ENCODE measurements at regions not wholly inside any gene's neighbourhood (a gene's known extent, or its start where the extent isn't known, plus 50 kb on each side); places are given as distances from the start of the nearest gene placed in this dataset.

DNA sequence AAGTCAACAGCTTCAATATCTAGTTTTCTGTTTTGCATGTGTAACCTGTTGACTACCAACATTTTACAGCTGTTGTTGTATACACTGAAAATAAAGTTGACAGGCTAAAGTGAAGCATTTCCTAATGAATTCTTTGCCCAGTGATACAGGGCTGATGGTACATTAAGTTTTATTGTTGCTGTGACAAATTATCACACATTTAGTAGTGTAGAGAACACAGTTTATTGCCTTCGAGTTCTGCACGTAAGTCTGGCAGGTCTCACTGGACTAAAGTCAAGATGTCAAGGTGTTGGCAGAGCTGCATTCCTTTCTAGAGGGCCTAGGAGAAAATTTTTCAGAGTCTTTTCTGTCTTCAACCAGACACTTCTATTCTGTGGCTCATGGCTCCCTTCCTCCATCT is 184.2 kb downstream of the SLITRK6 start:
- Histone ChIP-seq H3K27me3 (replicated peaks) (no peaks in the 10 kb centered on the region), H3K4me1 (replicated peaks) (0 out of 2 replicates have a peak, but pooled peaks cover under 1% of the 10 kb centered on the region)

DNA sequence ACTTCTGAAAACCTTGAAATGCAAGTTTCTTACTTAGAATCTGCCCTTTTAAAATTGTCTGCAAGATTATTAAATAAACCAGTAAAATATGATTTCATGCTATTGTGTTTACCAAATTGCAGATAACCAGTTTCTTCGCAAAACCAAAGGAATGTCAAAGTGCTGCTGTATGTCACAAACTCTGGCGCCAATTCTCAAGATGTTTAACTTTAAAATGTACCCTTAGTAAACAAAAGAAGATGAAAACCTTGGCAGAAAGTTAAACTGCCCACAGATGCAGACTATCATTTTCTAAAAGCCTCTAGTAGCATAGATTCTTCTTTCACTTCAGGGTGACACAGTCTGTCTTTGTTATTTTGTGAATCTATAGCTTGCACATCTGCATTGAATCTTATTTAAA is 189.2 kb downstream of the SLITRK6 start:
- H3K4me1 ChIP-seq (replicated peaks), result 0 out of 2 replicates have a peak, but pooled peaks cover 3% of the 10 kb centered on the region
- no peak overlapping the region for H3K27ac ChIP-seq
- no peaks in the 10 kb centered on the region for H3K36me3 ChIP-seq
- H3K4me3 ChIP-seq, result no peak overlapping the region
- DNase-seq (ENCODE audit: low read depth in 1 of 2, low spot score in 2 of 2), result no peak
- no peaks in the 10 kb centered on the region for H3K27me3 ChIP-seq (replicated peaks)
- no peaks in the 10 kb centered on the region for H3K9me3 ChIP-seq (replicated peaks)

More for the DNA sequence above, 184.2 kb downstream of the SLITRK6 start:
- H3K9me3 ChIP-seq (replicated peaks), result no peaks in the 10 kb centered on the region
- DNase-seq (ENCODE audit: low read depth in 1 of 2, low spot score in 2 of 2), result no peak
- no peak overlapping the region for H3K27ac ChIP-seq
- no peaks in the 10 kb centered on the region for H3K36me3 ChIP-seq
- H3K4me3 ChIP-seq, result no peak overlapping the region

DNA sequence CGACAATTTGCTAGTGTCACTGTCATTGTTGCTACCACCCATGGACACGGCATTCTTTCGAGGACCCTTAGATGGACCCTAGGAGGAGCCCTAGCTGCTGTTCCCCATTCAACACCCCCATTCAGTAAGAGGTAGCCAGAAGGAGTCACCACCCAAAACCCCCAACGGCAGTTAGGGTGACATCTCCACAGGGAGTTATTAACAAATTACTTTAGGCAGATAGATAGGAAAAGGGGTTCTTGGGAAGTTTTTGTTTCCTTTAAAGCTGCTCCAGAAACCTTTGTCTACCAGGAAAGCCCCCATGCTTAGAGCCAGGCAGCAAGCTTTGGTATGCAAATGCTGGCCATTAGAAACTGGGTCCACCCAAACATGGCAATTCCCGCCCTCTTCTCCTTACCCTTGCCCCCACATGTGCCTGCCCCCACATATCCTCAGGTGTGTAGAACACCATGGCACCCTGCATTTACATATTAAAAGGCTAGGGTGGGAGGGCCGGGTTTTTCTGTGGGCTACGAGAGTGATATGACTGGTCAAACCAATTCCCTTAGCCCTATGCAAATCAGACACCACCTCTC is 190.9 kb downstream of the SLITRK6 start:
- Histone ChIP-seq H3K36me3 (no peaks in the 10 kb centered on the region), H3K27me3 (replicated peaks) (no peaks in the 10 kb centered on the region), H3K4me3 (no peak overlapping the region), H3K4me1 (replicated peaks) (0 out of 2 replicates have a peak, but pooled peaks cover 3% of the 10 kb centered on the region), H3K27ac (no peak overlapping the region), H3K9me3 (replicated peaks) (no peaks in the 10 kb centered on the region)
- DNase-seq (ENCODE audit: low read depth in 1 of 2, low spot score in 2 of 2), result no peak

DNA sequence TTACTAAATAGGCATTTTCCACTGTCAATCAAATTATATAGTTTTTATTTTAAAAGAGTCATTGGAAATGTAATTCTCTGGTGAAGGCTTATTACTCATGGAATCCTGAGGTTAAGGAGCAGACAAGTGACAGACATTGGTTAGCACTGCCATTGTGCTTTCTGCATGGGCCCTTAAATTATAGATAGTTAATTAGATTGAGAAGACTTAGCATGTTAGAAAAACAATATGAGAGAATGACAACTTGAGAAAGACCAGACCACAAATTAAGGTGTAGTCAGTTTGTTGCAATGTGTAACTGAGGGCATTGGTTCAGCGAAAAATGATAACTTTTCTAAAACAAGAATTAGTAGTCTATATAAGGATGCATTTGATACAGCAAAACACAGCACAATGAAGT is 195.5 kb downstream of the SLITRK6 start:
- no peaks in the 10 kb centered on the region for H3K36me3 ChIP-seq

DNA sequence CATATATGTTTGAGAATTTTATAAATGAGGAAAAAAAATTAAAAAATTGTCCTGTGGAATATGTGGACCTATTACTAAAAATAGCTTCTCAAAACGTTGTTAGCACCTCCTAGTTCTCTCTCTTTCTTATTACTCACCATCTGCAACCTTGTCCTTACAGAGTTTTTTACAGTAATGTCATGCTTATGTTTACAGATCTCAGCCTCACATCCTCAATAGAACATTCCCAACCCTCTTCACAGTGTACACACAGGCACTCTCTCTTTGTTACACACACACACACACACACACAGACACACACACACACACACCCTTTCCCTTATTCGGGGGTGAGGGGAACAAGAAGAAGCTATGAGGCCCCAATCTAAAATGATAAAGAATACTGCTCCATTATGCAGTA is 197.7 kb downstream of the SLITRK6 start:
- Histone ChIP-seq H3K4me3 (no peak overlapping the region), H3K4me1 (replicated peaks) (no peaks in the 10 kb centered on the region), H3K9me3 (replicated peaks) (no peaks in the 10 kb centered on the region), H3K27ac (no peak overlapping the region), H3K27me3 (replicated peaks) (no peaks in the 10 kb centered on the region), H3K36me3 (no peaks in the 10 kb centered on the region)
- peak in 1 of 2 experiments; percentile 15 for DNase-seq (ENCODE audit: low read depth in 1 of 2, low spot score in 2 of 2)

More for the DNA sequence above, 195.5 kb downstream of the SLITRK6 start:
- DNase-seq (ENCODE audit: low read depth in 1 of 2, low spot score in 2 of 2), result no peak
- H3K9me3 ChIP-seq (replicated peaks), result no peaks in the 10 kb centered on the region
- H3K4me1 ChIP-seq (replicated peaks), result no peaks in the 10 kb centered on the region
- no peak overlapping the region for H3K4me3 ChIP-seq
- H3K27me3 ChIP-seq (replicated peaks), result no peaks in the 10 kb centered on the region
- H3K27ac ChIP-seq, result no peak overlapping the region

DNA sequence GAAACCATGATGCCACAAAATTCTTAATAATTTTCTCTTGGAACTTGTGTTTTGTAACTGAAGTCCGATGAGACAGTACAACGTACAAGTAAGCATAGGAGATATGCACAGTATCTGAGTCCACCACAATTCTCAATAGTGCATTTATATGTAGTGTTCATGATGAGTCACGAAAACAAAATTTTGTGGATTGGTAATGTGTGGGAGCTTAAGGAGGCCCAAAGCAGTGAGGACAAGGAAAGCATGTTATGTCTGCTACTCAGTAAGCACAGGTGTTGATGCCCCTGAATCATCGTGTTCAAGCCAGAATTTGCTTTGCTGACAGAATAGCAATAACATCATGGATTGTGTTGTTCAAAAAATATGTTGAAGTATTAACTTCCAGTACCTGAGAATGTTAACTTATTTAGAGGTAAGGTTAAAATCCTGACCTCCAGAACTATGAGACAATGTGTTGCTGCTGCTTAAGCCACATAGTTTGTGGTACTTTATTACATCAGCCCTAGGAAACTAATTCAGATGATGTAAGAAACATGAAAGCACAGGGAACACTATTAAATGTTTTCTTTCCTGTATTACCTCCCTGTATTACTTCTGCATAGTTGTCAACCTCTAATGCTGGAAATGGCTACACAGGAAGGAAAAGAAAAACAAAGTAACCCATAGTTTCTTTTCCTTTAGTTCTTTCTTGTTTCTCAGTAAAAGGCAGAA is 201.3 kb downstream of the SLITRK6 start:
- DNase-seq (ENCODE audit: low read depth in 1 of 2, low spot score in 2 of 2), result no peak
- H3K9me3 ChIP-seq (replicated peaks), result no peaks in the 10 kb centered on the region
- no peaks in the 10 kb centered on the region for H3K27me3 ChIP-seq (replicated peaks)
- no peak overlapping the region for H3K4me3 ChIP-seq
- no peaks in the 10 kb centered on the region for H3K4me1 ChIP-seq (replicated peaks)
- H3K36me3 ChIP-seq, result no peaks in the 10 kb centered on the region
- H3K27ac ChIP-seq, result no peak overlapping the region

DNA sequence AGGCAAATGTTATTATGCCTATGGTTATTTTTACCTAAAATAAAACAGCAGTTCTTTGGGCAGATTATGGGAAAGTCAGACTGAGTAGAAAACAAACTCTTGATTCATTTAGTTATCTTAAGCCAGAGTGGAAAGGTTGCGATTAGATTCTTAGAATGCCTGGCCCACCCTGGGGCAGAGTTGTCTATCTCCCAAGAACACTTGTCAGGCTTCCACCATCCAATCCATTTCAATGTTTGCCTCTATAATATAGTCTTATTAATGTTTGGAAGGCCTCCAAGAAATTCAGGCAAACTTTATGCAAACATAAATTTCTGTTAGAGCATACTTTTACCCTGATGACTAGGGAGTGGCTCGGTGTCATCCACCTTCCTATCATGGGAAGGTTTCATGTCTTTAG is 207.0 kb downstream of the SLITRK6 start:
- no peaks in the 10 kb centered on the region for H3K36me3 ChIP-seq
- no peak overlapping the region for H3K27ac ChIP-seq
- no peak overlapping the region for H3K4me3 ChIP-seq
- H3K9me3 ChIP-seq (replicated peaks), result no peaks in the 10 kb centered on the region
- peaks cover 29% of the 10 kb centered on the region for H3K4me1 ChIP-seq (replicated peaks)
- H3K27me3 ChIP-seq (replicated peaks), result no peaks in the 10 kb centered on the region
- no peak for DNase-seq (ENCODE audit: low read depth in 1 of 2, low spot score in 2 of 2)

DNA sequence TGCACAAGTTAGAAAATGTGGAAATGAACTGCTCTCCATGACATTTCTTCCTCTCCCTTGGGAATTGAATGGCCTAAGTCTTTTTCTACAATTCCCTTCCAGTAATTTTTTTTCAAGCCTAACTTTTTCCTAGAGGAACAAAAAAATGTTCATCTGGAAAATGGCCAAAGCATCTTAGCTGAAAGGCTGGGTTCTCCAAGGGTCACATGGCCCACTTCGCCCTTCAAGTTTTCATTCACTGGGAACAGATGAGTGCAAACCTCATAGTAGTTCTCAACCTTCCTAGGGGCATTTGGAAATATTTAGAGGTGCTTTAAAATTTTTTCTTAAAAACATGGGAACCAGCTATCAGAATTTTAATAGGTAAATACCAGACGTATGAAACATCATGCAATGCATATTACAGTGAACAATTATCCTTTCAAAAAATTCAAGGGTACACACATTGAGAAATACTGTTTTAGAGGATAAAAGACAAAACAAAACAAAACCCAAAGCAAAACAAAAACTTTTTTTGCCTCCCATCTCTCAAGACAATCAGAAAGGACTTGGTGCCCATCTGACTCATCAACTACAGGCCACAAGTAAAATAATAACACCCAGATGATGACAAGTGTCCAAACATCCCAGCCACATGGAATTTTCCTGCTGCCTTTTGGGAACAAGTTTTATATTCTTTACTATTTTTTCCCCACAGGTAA is 208.8 kb downstream of the SLITRK6 start:
- Histone ChIP-seq H3K27ac (peak overlapping the region; percentile 53), H3K27me3 (replicated peaks) (no peaks in the 10 kb centered on the region), H3K4me1 (replicated peaks) (peaks cover 39% of the 10 kb centered on the region), H3K36me3 (no peaks in the 10 kb centered on the region), H3K9me3 (replicated peaks) (no peaks in the 10 kb centered on the region; the same call in 1 of the 2 replicates), H3K4me3 (no peak overlapping the region)
- DNase-seq (ENCODE audit: low read depth in 1 of 2, low spot score in 2 of 2), result peak; percentile 47 to 83

DNA sequence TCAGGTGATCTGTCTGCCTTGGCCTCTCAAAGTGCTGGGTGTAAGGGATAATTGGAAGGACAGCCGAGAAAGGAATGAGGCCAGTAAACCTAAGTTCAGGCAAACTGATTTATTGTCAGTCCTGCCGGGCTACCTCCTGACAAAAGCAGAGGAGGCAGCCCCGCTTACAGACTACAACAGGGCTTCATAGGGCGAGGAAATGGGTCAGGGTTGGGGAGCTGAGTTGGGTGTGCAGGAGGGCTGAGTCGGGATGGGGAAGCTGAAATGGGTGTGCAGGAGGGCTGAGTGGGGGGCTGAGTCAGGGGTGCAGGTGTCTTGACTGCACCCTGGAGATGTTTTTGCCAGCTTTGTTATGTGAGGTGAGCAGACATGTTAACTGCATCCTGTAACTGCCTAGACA is 210.2 kb downstream of the SLITRK6 start:
- no peak overlapping the region for H3K4me3 ChIP-seq
- DNase-seq (ENCODE audit: low read depth in 1 of 2, low spot score in 2 of 2), result no peak
- H3K36me3 ChIP-seq, result no peaks in the 10 kb centered on the region
- no peaks in the 10 kb centered on the region for H3K27me3 ChIP-seq (replicated peaks)
- peaks cover 39% of the 10 kb centered on the region for H3K4me1 ChIP-seq (replicated peaks)
- no peaks in the 10 kb centered on the region; the same call in 1 of the 2 replicates for H3K9me3 ChIP-seq (replicated peaks)
- no peak overlapping the region for H3K27ac ChIP-seq

DNA sequence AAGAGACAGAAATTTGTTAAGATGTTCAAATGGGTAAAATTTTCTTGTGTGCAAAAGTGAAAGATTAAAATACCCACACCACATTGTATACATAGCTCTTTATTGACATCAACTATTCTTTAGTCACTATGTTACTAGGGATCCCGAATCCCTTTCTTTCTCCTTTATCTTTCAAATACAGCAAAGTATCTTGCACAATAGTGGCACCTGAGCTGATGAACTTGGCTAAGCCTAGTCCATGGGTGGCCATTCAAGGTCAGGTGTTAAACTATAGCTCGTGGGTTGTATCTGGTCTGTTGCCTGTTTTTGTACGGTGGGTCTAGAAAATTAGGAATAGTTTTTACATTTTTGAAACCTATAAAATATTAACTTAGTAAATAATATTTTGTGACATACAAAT is 210.9 kb downstream of the SLITRK6 start:
- Histone ChIP-seq H3K4me3 (no peak overlapping the region), H3K27ac (no peak overlapping the region), H3K27me3 (replicated peaks) (no peaks in the 10 kb centered on the region), H3K9me3 (replicated peaks) (no peaks in the 10 kb centered on the region; the same call in 1 of the 2 replicates), H3K4me1 (replicated peaks) (peaks cover 39% of the 10 kb centered on the region), H3K36me3 (no peaks in the 10 kb centered on the region)
- DNase-seq (ENCODE audit: low read depth in 1 of 2, low spot score in 2 of 2), result no peak

DNA sequence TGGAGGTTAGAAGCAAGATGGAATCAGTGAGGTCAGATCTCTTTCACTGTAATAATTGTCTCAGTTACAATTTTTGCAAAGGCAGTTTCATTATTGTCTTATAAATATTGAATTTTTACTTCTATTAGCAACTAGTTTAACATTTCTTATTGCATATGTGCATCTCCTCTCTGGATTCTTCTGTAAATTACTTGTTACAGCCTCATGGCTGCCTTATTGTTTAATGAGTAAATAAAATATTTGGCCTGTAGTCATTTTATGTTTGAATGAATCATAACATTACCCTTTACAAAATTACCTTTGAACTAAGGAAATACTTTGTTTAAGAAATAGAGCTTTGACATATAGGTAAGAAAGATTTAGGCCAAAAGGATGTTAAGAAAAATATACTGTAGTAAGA is 212.4 kb downstream of the SLITRK6 start:
- Histone ChIP-seq H3K4me3 (no peak overlapping the region), H3K27ac (no peak overlapping the region), H3K36me3 (no peaks in the 10 kb centered on the region), H3K4me1 (replicated peaks) (peaks cover 41% of the 10 kb centered on the region), H3K9me3 (replicated peaks) (no peaks in the 10 kb centered on the region; the same call in 1 of the 2 replicates), H3K27me3 (replicated peaks) (no peaks in the 10 kb centered on the region)
- no peak for DNase-seq (ENCODE audit: low read depth in 1 of 2, low spot score in 2 of 2)

DNA sequence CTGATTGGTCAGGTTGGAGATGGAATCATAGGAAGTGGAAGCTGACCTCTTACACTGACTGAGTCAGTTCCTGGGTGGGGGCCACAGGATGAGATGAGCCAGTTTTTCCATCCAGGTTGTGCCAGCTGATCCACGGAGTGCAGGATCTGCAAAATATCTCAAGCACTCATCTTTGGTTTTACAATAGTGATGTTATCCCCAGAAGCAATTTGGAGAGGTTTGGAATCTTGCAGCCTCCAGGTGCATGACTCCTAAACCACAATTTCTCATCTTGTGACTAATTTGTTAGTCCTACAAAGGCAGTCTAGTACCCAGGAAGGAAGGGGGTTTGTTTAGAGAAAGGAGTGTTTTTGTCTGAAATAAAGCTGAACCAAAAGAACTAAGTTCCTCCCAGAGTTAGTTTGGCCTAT is 212.8 kb downstream of the SLITRK6 start:
- no peaks in the 10 kb centered on the region for H3K27me3 ChIP-seq (replicated peaks)
- no peaks in the 10 kb centered on the region for H3K36me3 ChIP-seq
- no peak overlapping the region for H3K4me3 ChIP-seq
- no peaks in the 10 kb centered on the region; the same call in 1 of the 2 replicates for H3K9me3 ChIP-seq (replicated peaks)
- peaks cover 41% of the 10 kb centered on the region for H3K4me1 ChIP-seq (replicated peaks)
- peak; percentile 58 to 62 for DNase-seq (ENCODE audit: low read depth in 1 of 2, low spot score in 2 of 2)
- H3K27ac ChIP-seq, result no peak overlapping the region

DNA sequence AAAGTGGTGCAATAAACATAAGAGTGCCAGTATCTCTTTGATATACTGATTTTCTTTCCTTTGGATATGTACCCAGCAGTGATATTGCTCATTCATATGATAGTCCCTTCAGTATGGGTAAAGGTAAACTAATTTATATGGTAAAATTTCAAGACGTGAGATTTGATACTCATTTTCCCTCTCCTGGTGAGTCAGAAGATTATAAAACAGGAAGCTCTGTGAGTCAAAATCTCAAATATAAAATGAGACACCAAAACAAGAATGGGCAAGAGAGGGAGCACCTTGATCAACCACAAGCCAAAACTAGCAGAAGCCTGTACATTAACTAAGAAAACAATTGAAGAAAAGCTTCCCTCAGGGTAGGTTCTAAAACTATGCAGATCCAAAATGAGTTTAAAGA is 216.3 kb downstream of the SLITRK6 start:
- no peak overlapping the region for H3K4me3 ChIP-seq
- no peaks in the 10 kb centered on the region for H3K27me3 ChIP-seq (replicated peaks)
- peaks cover 13% of the 10 kb centered on the region for H3K4me1 ChIP-seq (replicated peaks)
- H3K36me3 ChIP-seq, result no peaks in the 10 kb centered on the region
- no peak overlapping the region for H3K27ac ChIP-seq
- DNase-seq (ENCODE audit: low read depth in 1 of 2, low spot score in 2 of 2), result no peak
- H3K9me3 ChIP-seq (replicated peaks), result no peaks in the 10 kb centered on the region; the same call in 1 of the 2 replicates

DNA sequence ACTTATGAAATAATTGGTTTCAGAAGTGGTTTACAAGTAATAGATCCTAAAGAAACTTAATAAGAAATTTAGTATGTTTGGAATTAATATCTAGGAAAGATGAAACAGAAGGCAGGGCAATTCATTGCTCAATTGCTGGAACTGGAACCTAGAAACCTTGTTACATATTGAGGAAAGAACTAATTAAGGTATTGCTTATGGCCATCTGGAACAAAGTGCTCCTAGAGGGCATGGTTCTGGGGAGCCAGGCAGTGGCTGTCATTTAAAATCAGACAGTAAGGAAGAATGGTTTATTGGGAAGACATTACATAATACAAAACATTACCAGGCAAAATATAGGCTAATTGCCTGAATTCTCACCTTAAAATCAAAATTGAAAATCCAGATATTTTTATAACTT is 224.1 kb downstream of the SLITRK6 start:
- Histone ChIP-seq H3K4me3 (no peak overlapping the region), H3K9me3 (replicated peaks) (no peaks in the 10 kb centered on the region), H3K4me1 (replicated peaks) (no peaks in the 10 kb centered on the region), H3K36me3 (no peaks in the 10 kb centered on the region), H3K27ac (no peak overlapping the region), H3K27me3 (replicated peaks) (no peaks in the 10 kb centered on the region)
- no peak for DNase-seq (ENCODE audit: low read depth in 1 of 2, low spot score in 2 of 2)
